HCT116 (cell line): ENCODE measurements at regions not wholly inside any gene's neighbourhood (a gene's known extent, or its start where the extent isn't known, plus 50 kb on each side); places are given as distances from the start of the nearest gene placed in this dataset.

Experiments used
- ATAC-seq: fragments of 200-7000 bp; cut with Tn5 transposase; 2 replicates; pipeline ENCODE4 v1.9.1; 2020; ENCODE audit warnings: mild to moderate bottlenecking, moderate library complexity
- BruUV-seq: library from RNA; stranded (reverse); fragments of 400-500 nt; replicated peaks from 2 replicates; lab custom pipeline; 2021; lab: Mats Ljungman, UMichigan
- CTCF ChIA-PET: fragments of 300-600 bp; sonication (Branson Sonifier 250); formaldehyde crosslinking; loops from one replicate; lab custom pipeline; 2021; ENCODE audit warnings: antibody characterized with exemption; lab: Charles Lee
- POLR2A ChIA-PET: fragments of 300-600, 350-600 bp; sonication (Branson Sonifier 250); formaldehyde crosslinking; loops from one replicate; lab custom pipeline; 2021; ENCODE audit warnings: antibody characterized with exemption; lab: Charles Lee
- RAD21 ChIA-PET, 2 experiments: fragments of 300-600 bp; sonication (Branson Sonifier 250); formaldehyde crosslinking; loops; one replicate each; lab custom pipeline; 2023; ENCODE audit warnings: low total read pairs in 2 of 2; ENCODE audit not compliant: uncharacterized antibody in 2 of 2, unreplicated experiment in 2 of 2, low non-redundant PET in 1 of 2; lab: Charles Lee
- DNase-seq: peaks from one replicate; pipeline ENCODE4 v3.0.0-alpha.2; 2010; ENCODE audit warnings: low read depth, low spot score
- H2AFZ ChIP-seq: fragments of 200-600 bp; shearing (Covaris generic), sonication (generic); 2 replicates; pipeline ENCODE4 v1.6.1; 2017; ENCODE audit warnings: low read depth, mixed run types, mixed read lengths, antibody characterized with exemption, low read length; ENCODE audit not compliant: poor library complexity, severe bottlenecking
- H3K27ac ChIP-seq: 2 replicates; pipeline ENCODE4 v1.5.1; 2012; ENCODE audit warnings: low read depth, low read length
- H3K27me3 ChIP-seq: fragments of 200-600 bp; sonication (generic); 2 replicates; pipeline ENCODE4 v1.6.1; 2016; ENCODE audit warnings: mixed run types, low read length, mixed read lengths; ENCODE audit not compliant: insufficient read depth
- H3K36me3 ChIP-seq, 2 experiments: fragments of 200-500 bp in 1 of 2; fragments of 200-600 bp in 1 of 2; sonication (Bioruptor generic) in 1 of 2; sonication (generic) in 1 of 2; 2 replicates each; pipeline versions ENCODE4 v1.5.1 to v1.6.1; 2014 to 2016; ENCODE audit warnings: low read length in 2 of 2, inconsistent platforms in 1 of 2, mixed read lengths in 1 of 2, mixed run types in 1 of 2; ENCODE audit not compliant: insufficient read depth in 2 of 2, control insufficient read depth in 1 of 2
- H3K4me1 ChIP-seq, 2 experiments: fragments of 200-600 bp in 1 of 2; sonication (generic) in 1 of 2; 2 replicates each; pipeline versions ENCODE4 v1.5.1 to v1.6.1; 2012 to 2017; ENCODE audit warnings: low read length in 2 of 2, inconsistent platforms in 1 of 2, mild to moderate bottlenecking in 1 of 2, mixed read lengths in 1 of 2, mixed run types in 1 of 2, moderate library complexity in 1 of 2; ENCODE audit not compliant: insufficient read depth in 2 of 2, control insufficient read depth in 1 of 2
- H3K4me2 ChIP-seq: fragments of 200-600 bp; sonication (generic); 2 replicates; pipeline ENCODE4 v1.6.1; 2017; ENCODE audit warnings: mixed run types, low read length, mixed read lengths
- H3K4me3 ChIP-seq, 2 experiments: fragments of 200-600 bp in 1 of 2; sonication (generic) in 1 of 2; replicated peaks in 1 of 2; 2 replicates each; pipeline ENCODE4 v1.5.1; 2011 to 2016; ENCODE audit warnings: low read length in 2 of 2, control low read depth in 1 of 2, low read depth in 1 of 2, mild to moderate bottlenecking in 1 of 2, mixed read lengths in 1 of 2, mixed run types in 1 of 2
- H3K79me2 ChIP-seq: fragments of 200-600 bp; sonication (generic); 2 replicates; pipeline ENCODE4 v1.6.1; 2017; ENCODE audit warnings: mild to moderate bottlenecking, mixed run types, low read length, moderate library complexity, mixed read lengths; ENCODE audit not compliant: insufficient read depth
- H3K9ac ChIP-seq: fragments of 200-600 bp; sonication (generic); 2 replicates; pipeline ENCODE4 v1.6.1; 2016; ENCODE audit warnings: low read length, mixed read lengths
- H3K9me2 ChIP-seq: fragments of 200-600 bp; sonication (generic), shearing (Covaris generic); 2 replicates; pipeline ENCODE4 v1.6.1; 2017; ENCODE audit warnings: mixed run types, mild to moderate bottlenecking, moderate library complexity; ENCODE audit not compliant: insufficient read depth
- H3K9me3 ChIP-seq, 2 experiments: fragments of 200-500 bp in 1 of 2; fragments of 200-600 bp in 1 of 2; sonication (Bioruptor generic) in 1 of 2; sonication (generic) in 1 of 2; 2 replicates each; pipeline ENCODE4 v1.6.1; 2014 to 2017; ENCODE audit warnings: low read length in 2 of 2, mixed read lengths in 2 of 2, inconsistent platforms in 1 of 2, low read depth in 1 of 2, mild to moderate bottlenecking in 1 of 2, mixed run types in 1 of 2, moderate library complexity in 1 of 2; ENCODE audit not compliant: control insufficient read depth in 1 of 2, insufficient read depth in 1 of 2
- H4K20me1 ChIP-seq: fragments of 200-600 bp; sonication (generic), shearing (Covaris generic); 2 replicates; pipeline ENCODE4 v1.6.1; 2017; ENCODE audit warnings: mixed run types, mild to moderate bottlenecking, moderate library complexity; ENCODE audit not compliant: insufficient read depth
- CEBPB ChIP-seq: IDR thresholded peaks from 2 replicates; pipeline ENCODE4 v1.6.1; 2012; ENCODE audit warnings: low read depth
- EGR1 ChIP-seq: IDR thresholded peaks from 2 replicates; pipeline ENCODE4 v1.6.1; 2012; ENCODE audit warnings: low read depth
- EZH2phosphoT487 ChIP-seq: fragments of 200-600 bp; IDR thresholded peaks from 2 replicates; pipeline ENCODE4 v1.6.1; 2018; ENCODE audit warnings: antibody characterized with exemption, borderline replicate concordance
- JUND ChIP-seq: IDR thresholded peaks from 2 replicates; pipeline ENCODE4 v1.6.1; 2012
- POLR2A ChIP-seq: IDR thresholded peaks from 2 replicates; pipeline ENCODE4 v1.7.0; 2011; ENCODE audit warnings: borderline replicate concordance; ENCODE audit not compliant: insufficient read depth, insufficient read length; ENCODE audit errors: extremely low read depth
- POLR2AphosphoS5 ChIP-seq: IDR thresholded peaks from 2 replicates; pipeline ENCODE4 v1.6.1; 2011; ENCODE audit warnings: mild to moderate bottlenecking, low read depth, low read length, moderate library complexity
- RAD21 ChIP-seq: IDR thresholded peaks from 2 replicates; pipeline ENCODE4 v1.6.1; 2012; ENCODE audit warnings: low read depth, mild to moderate bottlenecking
- REST ChIP-seq: IDR thresholded peaks from 2 replicates; pipeline ENCODE4 v1.6.1; 2012; ENCODE audit warnings: low read depth
- TCF7L2 ChIP-seq: IDR thresholded peaks from 2 replicates; pipeline ENCODE4 v1.7.0; 2011; ENCODE audit warnings: borderline replicate concordance, inconsistent platforms; ENCODE audit not compliant: insufficient read depth, insufficient read length; ENCODE audit errors: extremely low read depth
- ZBTB33 ChIP-seq: IDR thresholded peaks from 2 replicates; pipeline ENCODE4 v1.6.1; 2011; ENCODE audit warnings: mild to moderate bottlenecking, low read length, moderate library complexity; ENCODE audit not compliant: insufficient replicate concordance; ENCODE audit errors: extremely low read depth
- ZNF274 ChIP-seq: fragments of 200-500 bp; sonication (Bioruptor generic); IDR thresholded peaks from 2 replicates; pipeline ENCODE4 v1.6.1; 2014; ENCODE audit warnings: mild to moderate bottlenecking, low read depth, low read length, inconsistent platforms
- intact Hi-C: fragments of 100-400 bp; cut with micrococcal nuclease; formaldehyde crosslinking; loops from 2 replicates; pipeline ENCODE4 v1.10.0; 2022
- TF ChIP-seq, protein P1 (sequence below): IDR thresholded peaks from 2 replicates; pipeline ENCODE4 v1.6.1; 2012

DNA sequence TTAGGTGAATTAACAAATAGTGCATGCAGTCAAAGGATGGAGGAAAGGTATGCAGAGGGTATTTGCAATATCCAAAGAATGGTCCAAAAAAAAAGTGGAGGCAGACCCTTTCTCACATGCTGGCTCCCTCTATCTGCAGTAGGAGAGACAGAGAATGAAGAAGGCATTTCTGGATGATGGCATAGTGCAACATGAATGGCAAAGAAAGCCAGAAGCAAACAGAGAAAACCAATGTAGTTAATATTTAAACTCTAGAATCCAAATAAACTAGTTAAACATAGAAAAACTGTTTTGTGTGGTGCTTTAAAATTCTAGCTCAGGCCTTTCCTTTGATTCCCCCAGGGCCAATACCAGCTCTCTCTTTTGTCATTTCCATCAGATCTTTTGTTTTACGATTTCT lies 403.1 kb upstream of the WWC1 start (continued):
- TF ChIP-seq ZBTB33: no peak
- TF ChIP-seq EGR1: no peak
- TF ChIP-seq REST: no peak
- no peak for TF ChIP-seq RAD21
- TF ChIP-seq, protein P1, sequence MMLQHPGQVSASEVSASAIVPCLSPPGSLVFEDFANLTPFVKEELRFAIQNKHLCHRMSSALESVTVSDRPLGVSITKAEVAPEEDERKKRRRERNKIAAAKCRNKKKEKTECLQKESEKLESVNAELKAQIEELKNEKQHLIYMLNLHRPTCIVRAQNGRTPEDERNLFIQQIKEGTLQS: no peak
- no peak for TF ChIP-seq CEBPB
- no peak for TF ChIP-seq POLR2A
- TF ChIP-seq, all 23 proteins: peak for 0

DNA sequence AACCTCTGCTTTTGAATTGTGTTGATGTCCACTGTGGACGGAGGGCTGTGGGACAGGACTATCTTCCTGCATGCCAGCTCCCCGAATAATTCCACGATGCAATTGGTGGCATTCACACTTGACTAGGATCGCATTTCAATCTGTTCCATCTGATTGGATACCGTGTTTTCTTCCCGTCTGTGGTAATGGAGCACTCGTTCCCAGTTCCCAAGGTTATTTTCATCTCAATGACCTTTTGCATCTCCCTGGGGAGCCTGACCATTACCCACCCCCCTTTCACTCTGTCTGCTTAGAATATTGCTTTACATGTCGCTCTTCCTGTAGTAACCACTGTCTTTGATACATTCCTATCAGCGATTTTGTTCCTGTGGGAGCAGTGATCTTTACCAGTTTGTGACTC lies 402.2 kb upstream of the WWC1 start:
- ATAC-seq: no peak
- Histone ChIP-seq H3K9ac (no peak overlapping the region), H3K79me2 (no peaks in the 10 kb centered on the region), H3K4me3 (no peak overlapping the region), H3K36me3 (no peaks in the 10 kb centered on the region), H3K27ac (no peak overlapping the region), H3K9me2 (no peaks in the 10 kb centered on the region), H2AFZ (no peak overlapping the region), H3K4me1 (no peaks in the 10 kb centered on the region), H4K20me1 (no peaks in the 10 kb centered on the region), H3K9me3 (no peaks in the 10 kb centered on the region), H3K27me3 (peaks cover 10% of the 10 kb centered on the region), H3K4me2 (no peak overlapping the region)
- BruUV-seq: no TSS peak
- ChIA-PET CTCF (no interaction called here), POLR2A (no interaction called here), RAD21 (no interaction called here)
- intact Hi-C loops: no loop called here
- no peak for DNase-seq
- no peak for TF ChIP-seq ZNF274
- no peak for TF ChIP-seq POLR2AphosphoS5
- TF ChIP-seq, protein P1: no peak
- TF ChIP-seq EZH2phosphoT487: no peak
- TF ChIP-seq REST: no peak
- TF ChIP-seq CEBPB: no peak
- no peak for TF ChIP-seq JUND
- no peak for TF ChIP-seq EGR1
- no peak for TF ChIP-seq TCF7L2
